HCEC 1CT (cell line): ENCODE measurements at regions not wholly inside any gene's neighbourhood (a gene's known extent, or its start where the extent isn't known, plus 50 kb on each side); places are given as distances from the start of the nearest gene placed in this dataset.
A peak's percentile ranks its signal among the peaks of the same experiment; 100 is the strongest.
"Not testable (repeated sequence)": the region's sequence is repeated elsewhere in the genome, so short reads cannot be mapped to it uniquely, and the experiment has no call there.

Source experiments
- DNase-seq: peaks from one replicate; pipeline ENCODE4 v3.0.0-alpha.2; 2017

DNA sequence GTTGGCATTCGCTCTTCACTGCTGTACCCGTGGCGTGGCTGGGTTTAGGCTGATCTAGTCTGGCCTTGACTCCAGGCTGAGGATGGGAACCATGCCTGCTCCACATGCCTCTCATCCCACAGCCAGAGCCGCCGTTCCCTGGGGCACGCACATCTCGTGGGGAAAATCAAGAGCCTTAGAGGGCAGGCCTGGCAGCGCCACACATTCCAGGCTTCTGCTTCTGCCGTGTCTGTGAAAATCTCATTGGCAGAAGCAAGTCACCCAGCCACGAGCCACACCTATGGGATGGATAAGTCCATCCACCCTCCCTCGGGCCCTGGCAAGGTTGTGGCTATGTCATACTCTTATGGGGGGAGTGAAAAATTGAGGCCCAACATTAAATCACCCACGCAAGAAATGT lies 102.6 kb upstream of the LPCAT1 start:
- DNase-seq: not testable (repeated sequence)

DNA sequence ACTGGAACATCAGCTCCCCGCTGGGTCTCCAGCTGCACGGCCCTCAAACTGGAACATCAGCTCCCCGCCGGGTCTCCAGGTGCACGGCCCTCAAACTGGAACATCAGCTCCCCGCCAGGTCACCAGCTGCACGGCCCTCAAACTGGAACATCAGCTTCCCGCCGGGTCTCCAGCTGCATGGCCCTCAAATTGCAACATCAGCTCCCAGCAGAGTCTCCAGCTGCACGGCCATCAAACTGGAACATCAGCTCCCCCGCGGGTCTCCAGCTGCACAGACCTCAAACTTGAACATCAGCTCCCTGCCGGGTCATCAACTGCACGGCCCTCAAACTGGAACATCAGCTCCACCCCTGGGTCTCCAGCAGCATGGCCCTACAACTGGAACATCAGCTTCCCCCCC lies 95.8 kb upstream of the LPCAT1 start:
- not testable (repeated sequence) for DNase-seq

GRCh38 chr5:1618296-1618865 lies 94.6 kb upstream of the LPCAT1 start:
- DNase-seq: not testable (repeated sequence)

DNA sequence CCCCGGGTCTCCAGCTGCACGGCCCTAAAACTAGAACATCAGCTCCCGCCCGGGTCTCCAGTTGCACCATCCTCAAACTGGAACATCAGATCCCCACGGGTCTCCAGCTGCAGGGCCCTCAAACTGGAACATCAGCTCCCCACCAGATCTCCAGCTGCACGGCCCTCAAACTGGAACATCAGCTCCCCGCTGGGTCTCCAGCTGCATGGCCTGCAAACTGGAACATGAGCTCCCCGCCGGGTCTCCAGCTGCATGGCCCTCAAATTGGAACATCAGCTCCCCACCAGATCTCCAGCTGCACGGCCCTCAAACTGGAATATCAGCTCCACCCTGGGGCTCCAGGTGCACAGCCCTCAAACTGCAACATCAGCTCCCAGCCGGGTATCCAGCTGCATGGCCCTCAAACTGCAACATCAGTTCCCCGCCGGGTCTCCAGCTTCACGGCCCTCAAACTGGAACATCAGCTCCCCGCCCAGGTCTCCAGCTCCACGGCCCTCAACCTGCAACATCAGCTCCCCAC lies 93.5 kb upstream of the LPCAT1 start:
- DNase-seq: not testable (repeated sequence)

DNA sequence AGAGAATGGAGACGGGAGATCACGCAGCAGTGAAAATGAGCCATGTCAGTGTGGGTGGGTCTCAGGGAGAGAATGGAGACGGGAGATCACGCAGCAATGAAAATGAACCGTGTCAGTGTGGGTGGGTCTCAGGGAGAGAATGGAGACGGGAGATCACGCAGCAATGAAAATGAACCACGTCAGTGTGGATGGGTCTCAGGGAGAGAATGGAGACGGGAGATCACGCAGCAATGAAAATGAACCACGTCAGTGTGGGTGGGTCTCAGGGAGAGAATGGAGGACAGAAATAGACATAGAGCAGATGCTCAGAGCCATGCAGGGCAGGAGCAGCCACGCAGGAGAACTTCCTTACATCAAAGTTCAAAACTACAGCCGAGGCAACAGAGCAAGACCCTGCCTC lies 89.8 kb upstream of the LPCAT1 start:
- DNase-seq: not testable (repeated sequence)

DNA sequence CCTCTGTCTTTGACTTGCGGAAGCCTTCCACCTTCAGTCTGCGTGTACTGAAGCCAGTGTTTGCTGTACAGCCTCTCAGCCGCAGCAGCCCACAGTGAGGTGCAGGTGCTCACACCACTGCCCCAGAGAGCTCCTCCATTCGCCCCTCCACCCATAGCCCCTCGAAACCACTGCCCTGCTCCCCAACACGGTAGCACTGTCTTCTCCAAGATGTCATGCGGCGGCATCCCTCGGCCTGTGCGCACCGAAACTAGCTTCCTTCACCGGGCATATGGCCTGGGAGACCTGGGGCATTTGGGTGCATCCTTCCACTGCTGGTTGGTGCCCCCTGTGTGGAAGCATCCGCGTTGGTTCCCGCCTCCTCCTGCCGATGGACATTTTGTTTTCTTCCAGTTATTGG lies 86.8 kb upstream of the LPCAT1 start:
- not testable (repeated sequence) for DNase-seq

DNA sequence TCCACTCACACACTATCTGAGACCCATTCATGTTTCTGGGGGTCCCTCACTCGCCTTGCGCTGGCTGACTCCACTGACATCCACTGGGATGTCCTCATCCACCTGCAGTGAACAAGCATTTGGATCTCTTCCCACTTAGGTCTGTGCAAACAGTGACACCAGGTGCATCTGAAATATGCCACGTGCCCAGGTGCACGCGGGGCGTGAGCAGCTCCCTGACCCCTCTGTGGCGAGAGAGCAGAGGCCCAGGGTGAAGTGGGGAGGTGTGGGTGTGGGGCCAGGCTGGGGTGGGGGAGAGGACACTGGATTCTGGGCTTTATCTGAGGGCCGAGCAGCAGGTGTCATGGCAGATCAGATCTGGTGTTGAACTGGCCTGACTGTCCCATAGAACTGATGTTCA lies 85.4 kb upstream of the LPCAT1 start:
- not testable (repeated sequence) for DNase-seq

- peak; percentile 95 for DNase-seq
These were observed 84.6 kb upstream of the LPCAT1 start for GRCh38 chr5:1608336-1608735.

DNA sequence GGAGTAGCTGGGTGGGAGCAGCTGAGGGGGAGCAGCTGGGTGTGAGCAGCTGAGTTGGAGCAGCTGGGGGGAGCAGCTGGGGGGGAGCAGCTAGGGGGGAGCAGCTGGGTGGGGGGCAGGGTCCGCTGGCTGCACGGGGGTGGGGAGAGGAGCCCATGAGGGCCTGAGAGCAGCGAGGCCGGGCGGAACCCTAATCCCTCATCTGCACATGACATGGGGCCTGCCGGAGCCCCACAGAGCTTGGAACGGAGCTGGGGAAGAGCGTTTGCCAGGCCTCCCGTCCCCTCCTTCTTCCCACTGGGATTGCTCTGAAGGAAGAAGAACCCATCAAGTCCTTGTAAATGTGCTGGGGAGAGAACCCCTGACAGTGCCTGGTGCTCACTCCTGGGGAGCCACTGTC lies 83.2 kb upstream of the LPCAT1 start:
- DNase-seq: not testable (repeated sequence)

GRCh38 chr5:1603916-1604315 lies 80.2 kb upstream of the LPCAT1 start:
- DNase-seq: not testable (repeated sequence)

- not testable (repeated sequence) for DNase-seq
These were observed 77.8 kb upstream of the LPCAT1 start for GRCh38 chr5:1601565-1601964.

- DNase-seq: peak; percentile 34
These were observed 75.4 kb upstream of the LPCAT1 start for GRCh38 chr5:1598950-1599737.

GRCh38 chr5:1597093-1597473 lies 73.3 kb upstream of the LPCAT1 start:
- not testable (repeated sequence) for DNase-seq

- not testable (repeated sequence) for DNase-seq
These were observed 72.8 kb upstream of the LPCAT1 start for GRCh38 chr5:1596462-1597092.

- no peak for DNase-seq
These were observed 70.8 kb upstream of the LPCAT1 start for GRCh38 chr5:1594357-1595106.

DNA sequence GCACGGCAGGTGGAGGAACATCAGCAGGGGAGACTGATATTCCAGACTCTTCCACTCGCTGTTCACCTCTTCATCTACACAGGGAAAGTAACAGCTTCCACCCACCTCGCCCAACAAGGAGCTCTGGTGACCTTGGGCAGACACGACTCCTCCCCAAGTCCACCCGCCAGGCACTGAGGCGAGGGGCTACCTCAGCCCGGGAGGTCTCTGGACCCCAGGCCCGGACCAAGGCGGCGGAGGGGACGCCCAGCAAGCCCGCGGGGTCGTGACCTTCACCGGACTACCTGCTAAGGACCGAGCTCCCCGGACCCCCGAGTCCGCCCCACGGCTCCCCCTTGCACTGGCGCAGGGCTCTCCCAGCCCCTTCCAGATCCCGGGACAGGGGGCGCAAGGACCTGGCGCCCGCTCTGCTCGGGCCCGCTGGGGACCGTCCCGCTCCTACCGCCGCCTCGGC lies 70.2 kb upstream of the LPCAT1 start:
- no peak for DNase-seq

DNA sequence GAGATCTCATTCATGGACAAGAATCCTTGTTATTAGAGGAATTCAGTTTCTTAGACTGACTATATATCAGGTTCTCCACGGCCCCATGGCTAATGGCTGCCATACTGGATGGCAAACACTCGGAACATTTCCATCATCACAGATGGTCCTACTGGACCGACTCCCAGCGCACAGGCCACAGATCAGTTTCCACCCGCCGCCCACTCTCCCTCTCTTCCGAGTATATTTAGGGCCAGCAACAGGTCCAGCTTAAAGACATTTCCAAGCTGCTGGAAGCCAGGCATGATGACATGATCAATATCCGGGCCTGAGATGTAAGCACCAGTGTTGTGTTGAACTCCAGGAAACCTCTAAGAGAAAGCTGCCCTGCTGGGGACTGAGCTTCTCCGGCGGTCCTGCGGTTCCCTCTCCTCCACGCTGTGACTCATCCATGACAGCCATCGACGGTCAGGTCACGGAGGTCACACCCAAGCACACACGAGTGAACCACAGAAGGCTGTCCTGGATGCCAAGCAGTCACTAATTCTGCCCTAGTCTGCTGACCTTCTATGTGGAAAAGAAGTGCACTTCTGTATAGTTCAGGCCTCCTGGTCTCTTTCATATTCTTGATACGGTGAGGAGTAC lies 64.4 kb upstream of the LPCAT1 start:
- DNase-seq: not testable (repeated sequence)

DNA sequence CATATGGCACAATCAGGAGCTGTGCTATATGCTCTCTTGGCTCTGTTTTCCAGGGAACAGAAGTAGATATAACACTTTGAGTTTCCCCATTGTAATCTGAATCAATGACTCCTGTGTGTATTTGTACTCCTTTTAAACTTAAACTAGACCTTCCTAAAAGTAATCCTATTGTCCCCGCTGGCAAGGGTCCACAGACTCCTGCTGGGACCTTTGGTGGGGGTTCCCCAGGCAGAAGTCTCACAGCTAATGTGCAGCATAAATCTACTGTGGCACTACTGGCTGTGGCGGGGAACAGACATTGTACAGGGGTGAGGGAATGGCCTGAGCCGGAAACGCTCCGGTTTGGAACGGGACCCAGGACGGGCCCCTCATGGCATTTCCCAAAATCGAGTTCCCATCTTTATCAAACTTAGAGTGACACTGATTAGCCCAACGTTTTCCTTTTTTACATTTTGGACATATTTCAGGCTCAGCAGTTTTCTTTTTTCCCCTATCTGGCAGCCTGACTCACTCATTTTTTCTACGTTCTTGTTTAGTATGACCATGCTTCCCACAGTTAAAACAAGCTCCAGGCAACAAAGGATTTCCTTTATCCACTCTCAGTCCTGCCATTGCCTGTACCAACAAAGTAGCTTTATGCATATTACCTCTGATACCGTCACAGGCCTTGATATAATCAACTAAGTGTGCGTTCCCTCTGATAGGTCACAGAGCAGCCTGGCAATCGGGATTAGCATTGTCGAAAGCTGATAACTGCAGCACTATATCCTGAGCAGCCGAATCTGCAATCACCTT lies 59.5 kb upstream of the LPCAT1 start:
- DNase-seq: not testable (repeated sequence)

- DNase-seq: not testable (repeated sequence)
These were observed 55.6 kb upstream of the LPCAT1 start for GRCh38 chr5:1579389-1579788.

GRCh38 chr5:1576851-1577250 lies 53.1 kb upstream of the LPCAT1 start:
- not testable (repeated sequence) for DNase-seq

DNA sequence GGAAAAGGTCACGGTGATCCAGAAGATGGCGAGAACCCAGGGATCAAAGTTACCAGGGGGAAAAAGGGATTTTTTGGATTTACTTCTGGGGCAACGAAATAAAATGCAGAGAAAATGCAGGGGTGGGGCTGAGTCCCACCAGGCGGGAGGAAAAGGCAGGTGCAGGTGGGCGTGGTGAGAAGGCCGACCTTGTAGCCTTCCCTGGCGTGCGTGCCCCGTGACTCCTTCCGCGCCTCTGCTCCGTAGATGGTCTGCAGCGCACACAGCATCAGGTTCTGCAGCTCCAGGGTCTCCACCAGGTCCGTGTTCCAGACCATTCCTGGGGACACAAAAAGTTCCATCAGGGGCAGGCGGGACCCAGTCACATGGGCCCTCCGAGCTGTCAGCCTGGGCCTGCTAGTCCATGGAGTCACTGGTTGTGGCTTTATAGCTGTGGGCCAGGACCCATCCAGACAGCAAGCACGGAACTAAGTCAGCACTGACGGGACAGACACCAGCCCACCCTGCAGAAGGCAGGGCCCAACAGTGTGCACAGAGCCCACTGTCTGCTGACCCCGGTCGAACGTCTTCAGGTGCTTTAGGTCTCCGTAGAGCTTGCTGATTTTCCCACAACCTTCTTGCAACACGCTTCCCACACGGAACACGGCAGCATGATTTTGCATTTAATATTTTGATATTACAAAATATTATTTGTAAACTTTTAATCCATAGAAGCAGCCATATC lies 52.4 kb upstream of the LPCAT1 start:
- DNase-seq: not testable (repeated sequence)
